ENCODE measurements at regions not wholly inside any gene's neighbourhood (a gene's known extent, or its start where the extent isn't known, plus 50 kb on each side); places are given as distances from the start of the nearest gene placed in this dataset.

GRCh38 chr21:35635261-35635660 is 425.1 kb downstream of the SETD4 start:
- no peak for DNase-seq

- DNase-seq = no peak
These were observed 426.8 kb downstream of the SETD4 start for GRCh38 chr21:35633501-35633900.

- no peak for DNase-seq
These were observed 427.6 kb downstream of the SETD4 start for GRCh38 chr21:35632711-35633110.

GRCh38 chr21:35628316-35628715 is 432.0 kb downstream of the SETD4 start:
- DNase-seq = no peak

GRCh38 chr21:35627462-35627861 is 432.9 kb downstream of the SETD4 start:
- no peak for DNase-seq

- no peak for DNase-seq
These were observed 434.8 kb downstream of the SETD4 start for GRCh38 chr21:35625576-35625975.

- DNase-seq = no peak
These were observed 435.4 kb downstream of the SETD4 start for GRCh38 chr21:35624901-35625300.

GRCh38 chr21:35622612-35623011 is 437.7 kb downstream of the SETD4 start:
- DNase-seq = no peak

GRCh38 chr21:35619184-35619583 is 441.1 kb downstream of the SETD4 start:
- no peak for DNase-seq

- no peak for DNase-seq
These were observed 442.8 kb downstream of the SETD4 start for GRCh38 chr21:35617491-35617890.

GRCh38 chr21:35616090-35616489 is 444.2 kb downstream of the SETD4 start:
- DNase-seq = peak; percentile 22

- no peak for DNase-seq
These were observed 445.0 kb downstream of the SETD4 start for GRCh38 chr21:35615325-35615724.

- DNase-seq = no peak
These were observed 445.9 kb downstream of the SETD4 start for GRCh38 chr21:35614396-35614921.

- no peak for DNase-seq
These were observed 448.6 kb downstream of the SETD4 start for GRCh38 chr21:35611708-35612132.

GRCh38 chr21:35609263-35609662 is 451.1 kb downstream of the SETD4 start:
- DNase-seq = no peak

- DNase-seq = no peak
These were observed 452.9 kb downstream of the SETD4 start for GRCh38 chr21:35607406-35607805.

- no peak for DNase-seq
These were observed 453.7 kb downstream of the SETD4 start for GRCh38 chr21:35606578-35606977.

- no peak for DNase-seq
These were observed 454.2 kb downstream of the SETD4 start for GRCh38 chr21:35606146-35606545.

- DNase-seq = no peak
These were observed 456.8 kb downstream of the SETD4 start for GRCh38 chr21:35603494-35603893.

- no peak for DNase-seq
These were observed 457.4 kb downstream of the SETD4 start for GRCh38 chr21:35602811-35603362.

- DNase-seq = no peak
These were observed 459.1 kb downstream of the SETD4 start for GRCh38 chr21:35601211-35601610.

GRCh38 chr21:35599164-35599563 is 461.2 kb downstream of the SETD4 start:
- DNase-seq = no peak

- no peak for DNase-seq
These were observed 462.5 kb downstream of the SETD4 start for GRCh38 chr21:35597750-35598339.

- no peak for DNase-seq
These were observed 465.4 kb downstream of the SETD4 start for GRCh38 chr21:35594905-35595304.

GRCh38 chr21:35593000-35593502 is 467.3 kb downstream of the SETD4 start:
- DNase-seq = no peak

Measured in NCI-H1105 treated with DMSO at 0.1 percent for 48 hours (cell line).